ENCODE measurements at regions not wholly inside any gene's neighbourhood (a gene's known extent, or its start where the extent isn't known, plus 50 kb on each side); places are given as distances from the start of the nearest gene placed in this dataset.
A peak's percentile ranks its signal among the peaks of the same experiment; 100 is the strongest.

DNA sequence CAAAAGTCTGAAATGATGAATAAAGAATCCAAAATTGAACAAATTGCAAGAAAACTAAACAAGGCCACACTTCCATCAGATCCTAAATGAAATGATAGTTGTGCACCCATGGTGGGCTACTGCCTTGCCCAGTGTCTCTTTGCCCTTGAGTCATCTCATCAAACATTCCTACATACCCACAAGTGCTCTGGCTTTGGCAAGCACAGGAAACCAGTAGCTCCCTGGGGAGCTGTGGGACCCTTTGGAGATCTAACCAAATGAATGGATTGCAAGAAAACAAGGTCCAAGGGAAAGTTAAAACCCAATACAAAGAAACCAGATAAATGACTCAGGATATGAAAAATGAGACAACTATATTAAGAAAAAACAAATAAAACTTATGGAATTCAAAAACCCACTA, 129.8 kb upstream of the TMEM229A start:
- no peak overlapping the region for H3K4me3 Mint-ChIP-seq
- DNase-seq (ENCODE audit: low spot score): no peak
- no peak overlapping the region for H3K27ac Mint-ChIP-seq
- CTCF ChIA-PET: no interaction called here
- H3K27me3 Mint-ChIP-seq (ENCODE audit: low read depth): no peaks in the 10 kb centered on the region
- H3K36me3 Mint-ChIP-seq: no peaks in the 10 kb centered on the region
- ATAC-seq: peak; percentile 53; the same call in 1 of the 2 replicates
- H3K9me3 Mint-ChIP-seq: no peaks in the 10 kb centered on the region
- H3K4me1 Mint-ChIP-seq: no peaks in the 10 kb centered on the region
- POLR2A ChIA-PET: no interaction called here
- no peak for TF ChIP-seq SP1 (CRISPR knock-in tag; conservative IDR thresholded peaks at IDR 0.05)

DNA sequence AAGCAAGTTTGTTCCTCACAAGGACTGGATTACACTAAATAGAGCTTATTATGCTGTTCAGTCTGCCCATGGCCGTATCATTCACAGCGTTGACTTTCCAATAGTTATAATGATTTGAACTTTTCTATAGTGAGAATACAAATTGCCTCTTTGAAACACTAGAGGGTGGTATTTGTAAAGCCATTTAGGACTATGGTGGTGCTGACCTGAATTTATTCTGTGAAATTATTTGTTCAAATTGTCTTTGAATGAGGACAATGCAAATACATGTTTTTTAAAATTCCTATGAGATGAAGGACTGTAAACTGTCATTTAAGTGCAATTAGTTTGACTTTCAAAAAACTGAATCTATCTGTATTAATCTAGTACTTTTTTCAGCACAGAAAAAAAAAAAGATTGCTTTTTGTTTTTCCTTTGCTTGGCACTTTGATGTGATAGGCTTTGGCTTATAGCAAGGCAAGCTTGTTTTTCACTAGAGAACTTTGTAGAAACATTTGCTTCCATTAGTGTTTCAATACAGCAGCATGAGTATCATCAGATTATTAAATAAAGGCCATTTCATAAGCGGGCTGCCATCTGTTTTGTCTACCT, 122.7 kb upstream of the TMEM229A start:
- ATAC-seq: peak; percentile 71
- no peak for TF ChIP-seq ZNF263 (CRISPR knock-in tag; IDR thresholded peaks at IDR 0.05; ENCODE audit: low read depth)
- TF ChIP-seq, protein P1, sequence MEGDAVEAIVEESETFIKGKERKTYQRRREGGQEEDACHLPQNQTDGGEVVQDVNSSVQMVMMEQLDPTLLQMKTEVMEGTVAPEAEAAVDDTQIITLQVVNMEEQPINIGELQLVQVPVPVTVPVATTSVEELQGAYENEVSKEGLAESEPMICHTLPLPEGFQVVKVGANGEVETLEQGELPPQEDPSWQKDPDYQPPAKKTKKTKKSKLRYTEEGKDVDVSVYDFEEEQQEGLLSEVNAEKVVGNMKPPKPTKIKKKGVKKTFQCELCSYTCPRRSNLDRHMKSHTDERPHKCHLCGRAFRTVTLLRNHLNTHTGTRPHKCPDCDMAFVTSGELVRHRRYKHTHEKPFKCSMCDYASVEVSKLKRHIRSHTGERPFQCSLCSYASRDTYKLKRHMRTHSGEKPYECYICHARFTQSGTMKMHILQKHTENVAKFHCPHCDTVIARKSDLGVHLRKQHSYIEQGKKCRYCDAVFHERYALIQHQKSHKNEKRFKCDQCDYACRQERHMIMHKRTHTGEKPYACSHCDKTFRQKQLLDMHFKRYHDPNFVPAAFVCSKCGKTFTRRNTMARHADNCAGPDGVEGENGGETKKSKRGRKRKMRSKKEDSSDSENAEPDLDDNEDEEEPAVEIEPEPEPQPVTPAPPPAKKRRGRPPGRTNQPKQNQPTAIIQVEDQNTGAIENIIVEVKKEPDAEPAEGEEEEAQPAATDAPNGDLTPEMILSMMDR (IDR thresholded peaks at IDR 0.05): peak; percentile 47
- no peak for DNase-seq (ENCODE audit: low spot score)
- ChIA-PET POLR2A (no interaction called here), CTCF (interaction anchor here (0.9 to 1.4 kb wide), 6 partner anchors 13 to 630 kb away, joined by 3 to 5 read pairs (median 4); no protein-coding TSS in a partner anchor)
- Mint-ChIP-seq H3K4me3 (no peak overlapping the region), H3K27ac (no peak overlapping the region), H3K9me3 (peaks cover 15% of the 10 kb centered on the region), H3K4me1 (peaks cover 10% of the 10 kb centered on the region), H3K36me3 (peaks cover 5% of the 10 kb centered on the region; the same call in 1 of the 2 replicates), H3K27me3 (ENCODE audit: low read depth) (no peaks in the 10 kb centered on the region)

DNA sequence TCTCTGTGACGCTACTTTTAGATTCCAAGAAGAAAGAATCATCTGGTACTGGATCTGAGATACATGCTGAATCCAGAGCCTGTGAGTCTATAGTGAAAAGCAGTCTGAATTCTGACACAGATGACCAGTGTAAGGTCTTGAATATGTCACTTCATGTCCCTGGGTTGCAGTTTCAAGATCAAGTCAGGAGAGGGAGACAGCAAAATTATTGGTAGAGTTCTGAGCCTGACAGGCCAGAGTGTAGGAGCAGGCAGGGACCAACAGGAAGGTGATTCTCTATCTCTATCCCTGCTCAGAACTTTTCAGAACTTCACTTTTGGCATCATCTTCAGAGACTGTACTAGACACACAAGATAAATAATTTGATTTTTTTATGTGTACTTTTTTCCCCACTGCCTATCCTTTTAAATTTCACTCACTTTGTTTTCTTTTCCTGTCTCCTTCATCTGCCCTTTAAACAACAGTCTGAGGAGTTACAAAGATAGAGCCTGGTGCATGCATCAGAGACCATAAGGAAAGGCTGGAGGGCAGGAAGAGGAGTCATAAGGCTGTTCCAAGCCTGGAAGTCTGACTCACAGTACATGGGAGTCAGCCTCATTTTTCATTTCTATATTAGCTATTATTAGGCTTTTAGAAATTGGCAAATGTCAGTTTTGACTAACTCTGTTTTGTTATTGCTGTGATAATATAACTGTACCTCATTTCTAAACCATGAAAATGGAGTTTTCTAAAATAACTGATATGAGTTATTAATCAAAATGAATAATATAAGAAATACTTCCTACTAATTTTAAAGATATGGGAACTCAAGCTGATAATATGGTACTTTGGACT, 120.2 kb upstream of the TMEM229A start:
- ATAC-seq (peak; percentile 99), DNase-seq (ENCODE audit: low spot score) (peak; percentile 17)
- Mint-ChIP-seq H3K36me3 (peaks cover 5% of the 10 kb centered on the region; the same call in 1 of the 2 replicates), H3K27me3 (ENCODE audit: low read depth) (no peaks in the 10 kb centered on the region), H3K4me3 (no peak overlapping the region), H3K27ac (no peak overlapping the region), H3K9me3 (peaks cover 15% of the 10 kb centered on the region), H3K4me1 (peaks cover 10% of the 10 kb centered on the region)
- TF ChIP-seq, protein P2, sequence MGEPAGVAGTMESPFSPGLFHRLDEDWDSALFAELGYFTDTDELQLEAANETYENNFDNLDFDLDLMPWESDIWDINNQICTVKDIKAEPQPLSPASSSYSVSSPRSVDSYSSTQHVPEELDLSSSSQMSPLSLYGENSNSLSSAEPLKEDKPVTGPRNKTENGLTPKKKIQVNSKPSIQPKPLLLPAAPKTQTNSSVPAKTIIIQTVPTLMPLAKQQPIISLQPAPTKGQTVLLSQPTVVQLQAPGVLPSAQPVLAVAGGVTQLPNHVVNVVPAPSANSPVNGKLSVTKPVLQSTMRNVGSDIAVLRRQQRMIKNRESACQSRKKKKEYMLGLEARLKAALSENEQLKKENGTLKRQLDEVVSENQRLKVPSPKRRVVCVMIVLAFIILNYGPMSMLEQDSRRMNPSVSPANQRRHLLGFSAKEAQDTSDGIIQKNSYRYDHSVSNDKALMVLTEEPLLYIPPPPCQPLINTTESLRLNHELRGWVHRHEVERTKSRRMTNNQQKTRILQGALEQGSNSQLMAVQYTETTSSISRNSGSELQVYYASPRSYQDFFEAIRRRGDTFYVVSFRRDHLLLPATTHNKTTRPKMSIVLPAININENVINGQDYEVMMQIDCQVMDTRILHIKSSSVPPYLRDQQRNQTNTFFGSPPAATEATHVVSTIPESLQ (CRISPR knock-in tag; IDR thresholded peaks at IDR 0.05): no peak
- TF ChIP-seq, protein P3, sequence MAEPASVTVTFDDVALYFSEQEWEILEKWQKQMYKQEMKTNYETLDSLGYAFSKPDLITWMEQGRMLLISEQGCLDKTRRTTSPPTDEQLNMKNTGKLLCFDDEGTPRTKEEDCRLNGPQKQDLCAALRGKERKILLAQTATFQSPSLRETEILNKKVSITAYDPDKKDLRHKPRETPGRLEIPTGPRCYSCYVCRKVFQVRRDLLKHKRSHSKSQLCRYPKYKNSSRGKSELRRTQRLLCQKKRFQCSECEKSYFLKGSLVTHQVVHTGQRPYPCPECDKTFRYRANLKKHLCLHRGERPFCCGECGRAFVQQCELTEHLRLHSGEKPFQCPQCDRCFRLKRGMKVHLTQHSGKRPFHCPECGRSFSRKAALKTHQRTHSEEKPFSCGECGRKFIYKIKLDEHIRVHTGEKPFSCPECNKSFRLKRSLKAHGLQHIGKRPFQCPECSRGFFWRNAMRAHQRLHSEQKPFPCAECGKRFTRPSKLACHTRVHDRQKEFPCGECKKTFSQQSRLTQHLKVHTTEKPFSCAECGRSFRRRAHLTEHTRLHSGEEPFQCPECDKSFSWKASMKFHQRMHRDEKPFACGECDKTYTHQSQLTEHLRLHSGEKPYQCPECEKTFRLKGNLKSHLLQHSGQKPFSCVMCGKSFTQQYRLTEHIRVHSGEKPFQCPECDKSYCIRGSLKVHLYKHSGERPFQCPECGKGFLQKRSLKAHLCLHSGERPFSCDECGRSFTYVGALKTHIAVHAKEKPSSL (CRISPR knock-in tag; conservative IDR thresholded peaks at IDR 0.05): no peak
- TF ChIP-seq, protein P4, sequence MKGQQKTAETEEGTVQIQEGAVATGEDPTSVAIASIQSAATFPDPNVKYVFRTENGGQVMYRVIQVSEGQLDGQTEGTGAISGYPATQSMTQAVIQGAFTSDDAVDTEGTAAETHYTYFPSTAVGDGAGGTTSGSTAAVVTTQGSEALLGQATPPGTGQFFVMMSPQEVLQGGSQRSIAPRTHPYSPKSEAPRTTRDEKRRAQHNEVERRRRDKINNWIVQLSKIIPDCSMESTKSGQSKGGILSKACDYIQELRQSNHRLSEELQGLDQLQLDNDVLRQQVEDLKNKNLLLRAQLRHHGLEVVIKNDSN (CRISPR knock-in tag; IDR thresholded peaks at IDR 0.05): no peak
- TF ChIP-seq OVOL2 (CRISPR knock-in tag; IDR thresholded peaks at IDR 0.05; ENCODE audit: borderline replicate concordance): no peak
- TF ChIP-seq, protein P5, sequence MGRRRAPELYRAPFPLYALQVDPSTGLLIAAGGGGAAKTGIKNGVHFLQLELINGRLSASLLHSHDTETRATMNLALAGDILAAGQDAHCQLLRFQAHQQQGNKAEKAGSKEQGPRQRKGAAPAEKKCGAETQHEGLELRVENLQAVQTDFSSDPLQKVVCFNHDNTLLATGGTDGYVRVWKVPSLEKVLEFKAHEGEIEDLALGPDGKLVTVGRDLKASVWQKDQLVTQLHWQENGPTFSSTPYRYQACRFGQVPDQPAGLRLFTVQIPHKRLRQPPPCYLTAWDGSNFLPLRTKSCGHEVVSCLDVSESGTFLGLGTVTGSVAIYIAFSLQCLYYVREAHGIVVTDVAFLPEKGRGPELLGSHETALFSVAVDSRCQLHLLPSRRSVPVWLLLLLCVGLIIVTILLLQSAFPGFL (CRISPR knock-in tag; IDR thresholded peaks at IDR 0.05; ENCODE audit: borderline replicate concordance): no peak
- CTCF ChIA-PET: no interaction called here
- POLR2A ChIA-PET: no interaction called here

Data from WTC11 (cell line).